ENCODE measurements at regions not wholly inside any gene's neighbourhood (a gene's known extent, or its start where the extent isn't known, plus 50 kb on each side); places are given as distances from the start of the nearest gene placed in this dataset.

GRCh38 chr12:4024701-4025100 lies 151.5 kb upstream of the PARP11 start:
- TF ChIP-seq POLR2A (IDR thresholded peaks at IDR 0.05; ENCODE audit: low read length) (no peak), GATA1 (IDR thresholded peaks at IDR 0.05; ENCODE audit: low read depth, low read length) (no peak)

All from erythroblast (primary cell).